ENCODE measurements at regions not wholly inside any gene's neighbourhood (a gene's known extent, or its start where the extent isn't known, plus 50 kb on each side); places are given as distances from the start of the nearest gene placed in this dataset.

DNA sequence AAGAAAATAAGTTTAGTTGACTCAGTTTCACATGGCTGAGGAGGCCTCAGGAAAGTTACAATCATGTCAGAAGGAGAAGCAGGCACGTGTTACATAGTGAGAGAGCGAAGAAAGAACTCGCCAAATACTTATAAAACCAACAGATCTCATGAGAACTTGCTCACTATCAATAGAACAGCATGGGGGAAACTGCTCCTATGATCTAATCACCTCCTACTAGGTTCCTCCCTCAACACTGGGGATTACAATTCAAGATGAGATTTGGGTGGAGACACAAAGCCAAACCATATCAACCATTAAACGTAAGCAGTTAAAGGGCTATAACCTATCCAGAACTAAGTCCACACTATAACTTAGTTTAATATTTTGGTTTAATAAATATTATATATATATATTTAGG, 113.8 kb upstream of the ADGRL3 start:
- Histone ChIP-seq H3K36me3 (ENCODE audit: control insufficient read depth, insufficient read depth, low read length) (no peaks in the 10 kb centered on the region), H4K5ac (ENCODE audit: low read length) (no peak overlapping the region), H3K27me3 (ENCODE audit: insufficient read depth, low read length, poor library complexity) (no peaks in the 10 kb centered on the region), H3K4me3 (ENCODE audit: low read length) (no peak overlapping the region), H3K23ac (ENCODE audit: low read length) (no peak overlapping the region), H3K4me2 (ENCODE audit: low read length) (no peak overlapping the region), H2AK5ac (ENCODE audit: low read length) (no peak overlapping the region), H3K4me1 (ENCODE audit: control insufficient read depth, low read depth, low read length) (no peaks in the 10 kb centered on the region), H3K79me2 (ENCODE audit: control insufficient read depth, insufficient read depth, low read length) (no peaks in the 10 kb centered on the region), H3K4ac (ENCODE audit: low read depth, low read length) (no peak overlapping the region), H3K79me1 (ENCODE audit: low read length) (no peaks in the 10 kb centered on the region), H3K56ac (ENCODE audit: low read length) (no peak overlapping the region), H4K8ac (ENCODE audit: low read depth, low read length) (no peak overlapping the region), H2BK5ac (ENCODE audit: low read length) (no peak overlapping the region), H2BK120ac (ENCODE audit: low read depth, low read length) (no peak overlapping the region), H2BK15ac (replicated peaks; ENCODE audit: low read depth) (no peak overlapping the region), H3K27ac (ENCODE audit: low read depth, low read length) (no peak overlapping the region), H3K9ac (ENCODE audit: low read length) (no peak overlapping the region), H3K18ac (ENCODE audit: low read length) (no peak overlapping the region)
- no CpG with 5 or more reads among the region's 4 CpGs for WGBS (ENCODE audit: extremely low coverage, insufficient coverage, low lambda C conversion rate)
- DNase-seq: peak; percentile 83

DNA sequence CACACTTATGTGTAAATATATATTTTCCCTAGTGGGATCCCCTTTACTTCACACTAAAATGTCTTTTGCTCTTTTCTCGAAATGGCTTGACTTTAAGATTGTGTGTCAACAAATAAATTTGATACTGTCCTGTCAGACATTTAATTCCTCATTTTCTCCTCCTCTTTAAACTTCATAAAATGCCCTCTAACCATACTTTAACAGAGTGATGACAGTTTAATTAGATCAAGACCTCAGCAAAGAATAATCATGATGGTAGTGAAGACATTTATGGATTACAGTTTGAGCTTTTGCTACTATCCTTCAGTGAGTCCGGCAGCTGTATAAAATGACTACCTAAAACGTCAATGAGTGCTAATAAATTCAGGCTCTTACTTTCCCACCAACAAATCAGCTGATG, 113.1 kb upstream of the ADGRL3 start:
- no peak overlapping the region for H3K4ac ChIP-seq (ENCODE audit: low read depth, low read length)
- no peak overlapping the region for H3K9ac ChIP-seq (ENCODE audit: low read length)
- H3K4me2 ChIP-seq (ENCODE audit: low read length): no peak overlapping the region
- H3K4me1 ChIP-seq (ENCODE audit: control insufficient read depth, low read depth, low read length): no peaks in the 10 kb centered on the region
- H4K5ac ChIP-seq (ENCODE audit: low read length): no peak overlapping the region
- H3K18ac ChIP-seq (ENCODE audit: low read length): no peak overlapping the region
- no peak overlapping the region for H2BK15ac ChIP-seq (replicated peaks; ENCODE audit: low read depth)
- H3K27me3 ChIP-seq (ENCODE audit: insufficient read depth, low read length, poor library complexity): no peaks in the 10 kb centered on the region
- no peak overlapping the region for H2BK120ac ChIP-seq (ENCODE audit: low read depth, low read length)
- no peaks in the 10 kb centered on the region for H3K36me3 ChIP-seq (ENCODE audit: control insufficient read depth, insufficient read depth, low read length)
- DNase-seq: no peak
- H4K8ac ChIP-seq (ENCODE audit: low read depth, low read length): no peak overlapping the region
- no peak overlapping the region for H3K56ac ChIP-seq (ENCODE audit: low read length)
- no peaks in the 10 kb centered on the region for H3K79me1 ChIP-seq (ENCODE audit: low read length)
- no peak overlapping the region for H3K4me3 ChIP-seq (ENCODE audit: low read length)
- no peak overlapping the region for H2AK5ac ChIP-seq (ENCODE audit: low read length)
- H3K23ac ChIP-seq (ENCODE audit: low read length): no peak overlapping the region
- no CpG with 5 or more reads among the region's 3 CpGs for WGBS (ENCODE audit: extremely low coverage, insufficient coverage, low lambda C conversion rate)
- no peak overlapping the region for H2BK5ac ChIP-seq (ENCODE audit: low read length)
- no peak overlapping the region for H3K27ac ChIP-seq (ENCODE audit: low read depth, low read length)
- no peaks in the 10 kb centered on the region for H3K79me2 ChIP-seq (ENCODE audit: control insufficient read depth, insufficient read depth, low read length)

- H4K8ac ChIP-seq (ENCODE audit: low read depth, low read length): no peak overlapping the region
- H3K56ac ChIP-seq (ENCODE audit: low read length): no peak overlapping the region
- no peaks in the 10 kb centered on the region for H3K27me3 ChIP-seq (ENCODE audit: insufficient read depth, low read length, poor library complexity)
- H3K9ac ChIP-seq (ENCODE audit: low read length): no peak overlapping the region
- H3K79me1 ChIP-seq (ENCODE audit: low read length): no peaks in the 10 kb centered on the region
- H2BK120ac ChIP-seq (ENCODE audit: low read depth, low read length): no peak overlapping the region
- H2BK15ac ChIP-seq (replicated peaks; ENCODE audit: low read depth): no peak overlapping the region
- no peak overlapping the region for H3K18ac ChIP-seq (ENCODE audit: low read length)
- no CpG with 5 or more reads among the region's 6 CpGs for WGBS (ENCODE audit: extremely low coverage, insufficient coverage, low lambda C conversion rate)
- H3K23ac ChIP-seq (ENCODE audit: low read length): no peak overlapping the region
- H3K79me2 ChIP-seq (ENCODE audit: control insufficient read depth, insufficient read depth, low read length): no peaks in the 10 kb centered on the region
- no peak overlapping the region for H4K5ac ChIP-seq (ENCODE audit: low read length)
- no peak overlapping the region for H3K4me3 ChIP-seq (ENCODE audit: low read length)
- DNase-seq: peak; percentile 15
- no peak overlapping the region for H3K4me2 ChIP-seq (ENCODE audit: low read length)
- H3K4ac ChIP-seq (ENCODE audit: low read depth, low read length): no peak overlapping the region
- no peak overlapping the region for H3K27ac ChIP-seq (ENCODE audit: low read depth, low read length)
- H3K4me1 ChIP-seq (ENCODE audit: control insufficient read depth, low read depth, low read length): no peaks in the 10 kb centered on the region
- H2AK5ac ChIP-seq (ENCODE audit: low read length): no peak overlapping the region
- H3K36me3 ChIP-seq (ENCODE audit: control insufficient read depth, insufficient read depth, low read length): no peaks in the 10 kb centered on the region
- H2BK5ac ChIP-seq (ENCODE audit: low read length): no peak overlapping the region
Measured at GRCh38 chr4:61094854-61095598, 105.1 kb upstream of the ADGRL3 start.

GRCh38 chr4:61128682-61129081, 71.4 kb upstream of the ADGRL3 start:
- Histone ChIP-seq H3K23ac (ENCODE audit: low read length) (no peak overlapping the region), H2BK15ac (replicated peaks; ENCODE audit: low read depth) (no peak overlapping the region), H3K27me3 (ENCODE audit: insufficient read depth, low read length, poor library complexity) (no peaks in the 10 kb centered on the region), H3K36me3 (ENCODE audit: control insufficient read depth, insufficient read depth, low read length) (no peaks in the 10 kb centered on the region), H3K4me3 (ENCODE audit: low read length) (no peak overlapping the region), H3K79me2 (ENCODE audit: control insufficient read depth, insufficient read depth, low read length) (no peaks in the 10 kb centered on the region), H2AK5ac (ENCODE audit: low read length) (no peak overlapping the region), H2BK120ac (ENCODE audit: low read depth, low read length) (no peak overlapping the region), H3K56ac (ENCODE audit: low read length) (no peak overlapping the region), H3K27ac (ENCODE audit: low read depth, low read length) (no peak overlapping the region), H3K18ac (ENCODE audit: low read length) (no peak overlapping the region), H3K4me1 (ENCODE audit: control insufficient read depth, low read depth, low read length) (no peaks in the 10 kb centered on the region), H2BK5ac (ENCODE audit: low read length) (no peak overlapping the region), H3K79me1 (ENCODE audit: low read length) (no peaks in the 10 kb centered on the region), H4K5ac (ENCODE audit: low read length) (no peak overlapping the region), H3K4ac (ENCODE audit: low read depth, low read length) (no peak overlapping the region), H3K9ac (ENCODE audit: low read length) (no peak overlapping the region), H3K4me2 (ENCODE audit: low read length) (no peak overlapping the region), H4K8ac (ENCODE audit: low read depth, low read length) (no peak overlapping the region)
- no CpG with 5 or more reads among the region's 3 CpGs for WGBS (ENCODE audit: extremely low coverage, insufficient coverage, low lambda C conversion rate)
- no peak for DNase-seq

DNA sequence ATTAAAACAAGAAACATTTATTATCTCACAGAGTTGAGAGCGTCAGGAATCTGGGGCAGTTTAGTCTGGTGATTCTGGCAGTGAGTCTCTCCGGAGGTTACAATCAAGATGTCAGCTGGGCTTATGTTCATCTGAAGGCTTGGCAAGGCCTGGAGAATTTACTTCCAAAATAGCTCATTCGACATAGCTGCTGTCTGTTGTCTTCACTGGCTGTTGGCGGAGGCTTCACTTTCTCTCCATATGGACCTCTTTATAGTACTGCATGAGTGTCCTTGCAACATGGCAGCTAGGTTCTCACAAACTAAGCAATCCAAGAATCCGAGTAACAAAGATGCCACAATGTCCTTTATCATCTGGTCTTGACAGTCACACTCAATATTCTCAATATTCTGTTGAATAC, 70.2 kb upstream of the ADGRL3 start:
- H3K36me3 ChIP-seq (ENCODE audit: control insufficient read depth, insufficient read depth, low read length): no peaks in the 10 kb centered on the region
- H3K79me1 ChIP-seq (ENCODE audit: low read length): no peaks in the 10 kb centered on the region
- H3K79me2 ChIP-seq (ENCODE audit: control insufficient read depth, insufficient read depth, low read length): no peaks in the 10 kb centered on the region
- H4K8ac ChIP-seq (ENCODE audit: low read depth, low read length): no peak overlapping the region
- no peaks in the 10 kb centered on the region for H3K4me1 ChIP-seq (ENCODE audit: control insufficient read depth, low read depth, low read length)
- no peak overlapping the region for H3K9ac ChIP-seq (ENCODE audit: low read length)
- H2AK5ac ChIP-seq (ENCODE audit: low read length): no peak overlapping the region
- no peak overlapping the region for H2BK120ac ChIP-seq (ENCODE audit: low read depth, low read length)
- WGBS (ENCODE audit: extremely low coverage, insufficient coverage, low lambda C conversion rate): no CpG with 5 or more reads among the region's 5 CpGs
- no peak overlapping the region for H3K4me2 ChIP-seq (ENCODE audit: low read length)
- no peak overlapping the region for H3K4ac ChIP-seq (ENCODE audit: low read depth, low read length)
- DNase-seq: no peak
- H3K27ac ChIP-seq (ENCODE audit: low read depth, low read length): no peak overlapping the region
- no peak overlapping the region for H2BK5ac ChIP-seq (ENCODE audit: low read length)
- H3K27me3 ChIP-seq (ENCODE audit: insufficient read depth, low read length, poor library complexity): no peaks in the 10 kb centered on the region
- H3K18ac ChIP-seq (ENCODE audit: low read length): no peak overlapping the region
- H2BK15ac ChIP-seq (replicated peaks; ENCODE audit: low read depth): no peak overlapping the region
- no peak overlapping the region for H3K56ac ChIP-seq (ENCODE audit: low read length)
- no peak overlapping the region for H3K23ac ChIP-seq (ENCODE audit: low read length)
- H3K4me3 ChIP-seq (ENCODE audit: low read length): no peak overlapping the region
- no peak overlapping the region for H4K5ac ChIP-seq (ENCODE audit: low read length)

GRCh38 chr4:61143461-61143860, 56.7 kb upstream of the ADGRL3 start:
- Histone ChIP-seq H4K5ac (ENCODE audit: low read length) (no peak overlapping the region), H3K4me2 (ENCODE audit: low read length) (no peak overlapping the region), H3K79me1 (ENCODE audit: low read length) (no peaks in the 10 kb centered on the region), H3K4ac (ENCODE audit: low read depth, low read length) (no peak overlapping the region), H3K23ac (ENCODE audit: low read length) (no peak overlapping the region), H2BK120ac (ENCODE audit: low read depth, low read length) (no peak overlapping the region), H3K36me3 (ENCODE audit: control insufficient read depth, insufficient read depth, low read length) (no peaks in the 10 kb centered on the region), H4K8ac (ENCODE audit: low read depth, low read length) (no peak overlapping the region), H2AK5ac (ENCODE audit: low read length) (no peak overlapping the region), H2BK5ac (ENCODE audit: low read length) (no peak overlapping the region), H3K27me3 (ENCODE audit: insufficient read depth, low read length, poor library complexity) (no peaks in the 10 kb centered on the region), H3K56ac (ENCODE audit: low read length) (no peak overlapping the region), H3K9ac (ENCODE audit: low read length) (no peak overlapping the region), H3K79me2 (ENCODE audit: control insufficient read depth, insufficient read depth, low read length) (no peaks in the 10 kb centered on the region), H3K27ac (ENCODE audit: low read depth, low read length) (no peak overlapping the region), H3K18ac (ENCODE audit: low read length) (no peak overlapping the region), H2BK15ac (replicated peaks; ENCODE audit: low read depth) (no peak overlapping the region), H3K4me1 (ENCODE audit: control insufficient read depth, low read depth, low read length) (no peaks in the 10 kb centered on the region), H3K4me3 (ENCODE audit: low read length) (no peak overlapping the region)
- DNase-seq: no peak
- WGBS (ENCODE audit: extremely low coverage, insufficient coverage, low lambda C conversion rate): no CpG with 5 or more reads among the region's 1 CpG

Measured in mesendoderm (in vitro differentiated cells).